A673 (cell line): ENCODE measurements at regions not wholly inside any gene's neighbourhood (a gene's known extent, or its start where the extent isn't known, plus 50 kb on each side); places are given as distances from the start of the nearest gene placed in this dataset.
A peak's percentile ranks its signal among the peaks of the same experiment; 100 is the strongest.

Experiments used
- BruUV-seq: library from RNA; stranded (reverse); fragments of 400-500 nt; replicated peaks from 2 replicates; lab custom pipeline; 2021; lab: Mats Ljungman, UMichigan
- CTCF ChIA-PET: fragments of 300-600 bp; sonication (Branson Sonifier 250); formaldehyde crosslinking; loops from one replicate; lab custom pipeline; 2022; ENCODE audit warnings: antibody characterized with exemption; lab: Charles Lee
- POLR2A ChIA-PET: fragments of 300-600 bp; sonication (Branson Sonifier 250); formaldehyde crosslinking; loops from one replicate; lab custom pipeline; 2022; ENCODE audit warnings: antibody characterized with exemption; ENCODE audit not compliant: low non-redundant PET; lab: Charles Lee
- DNase-seq: peaks from one replicate; pipeline ENCODE4 v3.0.0-alpha.2; 2015; ENCODE audit warnings: low spot score
- H3K27ac ChIP-seq: fragments of 200-600 bp; sonication (generic); 2 replicates; pipeline ENCODE4 v1.5.1; 2016; ENCODE audit warnings: mixed run types, low read depth, mild to moderate bottlenecking, mixed read lengths, antibody characterized with exemption, low read length; ENCODE audit not compliant: poor library complexity, severe bottlenecking
- H3K27me3 ChIP-seq: fragments of 200-600 bp; sonication (generic); replicated peaks from 2 replicates; pipeline ENCODE4 v1.6.1; 2017; ENCODE audit warnings: mixed run types, low read depth, mild to moderate bottlenecking, mixed read lengths, antibody characterized with exemption, low read length; ENCODE audit not compliant: insufficient read depth, poor library complexity
- H3K36me3 ChIP-seq: fragments of 200-600 bp; sonication (generic); 2 replicates; pipeline ENCODE4 v1.6.1; 2016; ENCODE audit warnings: mixed run types, mild to moderate bottlenecking, mixed read lengths, antibody characterized with exemption, low read length; ENCODE audit not compliant: insufficient read depth, poor library complexity, severe bottlenecking
- H3K4me1 ChIP-seq: fragments of 200-600 bp; sonication (generic); 2 replicates; pipeline ENCODE4 v1.6.1; 2017; ENCODE audit warnings: mixed run types, mild to moderate bottlenecking, mixed read lengths, antibody characterized with exemption, low read length; ENCODE audit not compliant: insufficient read depth, poor library complexity, severe bottlenecking
- H3K4me3 ChIP-seq: fragments of 200-600 bp; sonication (generic); 2 replicates; pipeline ENCODE4 v1.5.1; 2016; ENCODE audit warnings: low read depth, mixed run types, mild to moderate bottlenecking, mixed read lengths, low read length; ENCODE audit not compliant: poor library complexity, severe bottlenecking
- H3K9me3 ChIP-seq: fragments of 200-600 bp; sonication (generic); 2 replicates; pipeline ENCODE4 v1.6.1; 2016; ENCODE audit warnings: mixed run types, low read depth, mild to moderate bottlenecking, mixed read lengths, antibody characterized with exemption, low read length; ENCODE audit not compliant: poor library complexity, severe bottlenecking
- EZH2 ChIP-seq: fragments of 200-600 bp; sonication (generic); IDR thresholded peaks from 2 replicates; pipeline ENCODE4 v1.6.1; 2017; ENCODE audit warnings: borderline replicate concordance, low read depth, mild to moderate bottlenecking, mixed read lengths, antibody characterized with exemption, low read length; ENCODE audit not compliant: poor library complexity, severe bottlenecking
- intact Hi-C: fragments of 100-400 bp; cut with micrococcal nuclease; formaldehyde crosslinking; loops from one replicate; pipeline ENCODE4 v1.10.0; 2022; ENCODE audit not compliant: unreplicated experiment
- TF ChIP-seq, protein P1 (sequence below): fragments of 300-800, 200-600 bp; sonication (generic); conservative IDR thresholded peaks from 2 replicates; pipeline ENCODE4 v1.5.1; 2017; ENCODE audit warnings: low read depth, mild to moderate bottlenecking, antibody characterized with exemption, low read length, moderate library complexity, mixed read lengths

- TF ChIP-seq, protein P1, sequence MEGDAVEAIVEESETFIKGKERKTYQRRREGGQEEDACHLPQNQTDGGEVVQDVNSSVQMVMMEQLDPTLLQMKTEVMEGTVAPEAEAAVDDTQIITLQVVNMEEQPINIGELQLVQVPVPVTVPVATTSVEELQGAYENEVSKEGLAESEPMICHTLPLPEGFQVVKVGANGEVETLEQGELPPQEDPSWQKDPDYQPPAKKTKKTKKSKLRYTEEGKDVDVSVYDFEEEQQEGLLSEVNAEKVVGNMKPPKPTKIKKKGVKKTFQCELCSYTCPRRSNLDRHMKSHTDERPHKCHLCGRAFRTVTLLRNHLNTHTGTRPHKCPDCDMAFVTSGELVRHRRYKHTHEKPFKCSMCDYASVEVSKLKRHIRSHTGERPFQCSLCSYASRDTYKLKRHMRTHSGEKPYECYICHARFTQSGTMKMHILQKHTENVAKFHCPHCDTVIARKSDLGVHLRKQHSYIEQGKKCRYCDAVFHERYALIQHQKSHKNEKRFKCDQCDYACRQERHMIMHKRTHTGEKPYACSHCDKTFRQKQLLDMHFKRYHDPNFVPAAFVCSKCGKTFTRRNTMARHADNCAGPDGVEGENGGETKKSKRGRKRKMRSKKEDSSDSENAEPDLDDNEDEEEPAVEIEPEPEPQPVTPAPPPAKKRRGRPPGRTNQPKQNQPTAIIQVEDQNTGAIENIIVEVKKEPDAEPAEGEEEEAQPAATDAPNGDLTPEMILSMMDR = no peak
- intact Hi-C loops = no loop called here
- no peak for DNase-seq
- H3K4me3 ChIP-seq = no peak overlapping the region
- POLR2A ChIA-PET = no interaction called here
- H3K27ac ChIP-seq = no peak overlapping the region
- BruUV-seq = no TSS peak
- no peaks in the 10 kb centered on the region for H3K27me3 ChIP-seq
- H3K36me3 ChIP-seq = no peaks in the 10 kb centered on the region
- CTCF ChIA-PET = no interaction called here
- H3K9me3 ChIP-seq = no peaks in the 10 kb centered on the region
- H3K4me1 ChIP-seq = peaks cover 18% of the 10 kb centered on the region
Observed at GRCh38 chr2:150261691-150262090, 225.8 kb downstream of the RND3 start.

GRCh38 chr2:150260636-150261035, 226.8 kb downstream of the RND3 start:
- intact Hi-C loops = no loop called here
- BruUV-seq = no TSS peak
- H3K27me3 ChIP-seq = no peaks in the 10 kb centered on the region
- H3K4me3 ChIP-seq = no peak overlapping the region
- DNase-seq = no peak
- CTCF ChIA-PET = no interaction called here
- peaks cover 18% of the 10 kb centered on the region for H3K4me1 ChIP-seq
- POLR2A ChIA-PET = no interaction called here
- H3K36me3 ChIP-seq = no peaks in the 10 kb centered on the region
- no peak overlapping the region for H3K27ac ChIP-seq
- no peak for TF ChIP-seq EZH2
- TF ChIP-seq, protein P1 = no peak
- no peaks in the 10 kb centered on the region for H3K9me3 ChIP-seq

GRCh38 chr2:150259746-150260145, 227.7 kb downstream of the RND3 start:
- Histone ChIP-seq H3K9me3 (no peaks in the 10 kb centered on the region), H3K27me3 (no peaks in the 10 kb centered on the region), H3K4me3 (no peak overlapping the region), H3K27ac (no peak overlapping the region), H3K4me1 (peaks cover 18% of the 10 kb centered on the region), H3K36me3 (no peaks in the 10 kb centered on the region)
- no TSS peak for BruUV-seq
- CTCF ChIA-PET = no interaction called here
- TF ChIP-seq, protein P1 = no peak
- no peak for TF ChIP-seq EZH2
- peak; percentile 10 for DNase-seq
- POLR2A ChIA-PET = no interaction called here
- intact Hi-C loops = no loop called here
